Uterus (tissue), 3 donors: ENCODE measurements at regions not wholly inside any gene's neighbourhood (a gene's known extent, or its start where the extent isn't known, plus 50 kb on each side); places are given as distances from the start of the nearest gene placed in this dataset.

Source experiments
- DNase-seq, 2 donors: peaks; one replicate each; pipeline ENCODE4 v3.0.0-alpha.2; 2019 to 2020
- H3K27ac ChIP-seq, 2 donors: fragments of 200-600 bp; sonication (generic); 1 replicate in 1 of 2; 2 replicates in 1 of 2; pipeline ENCODE4 v1.5.1; 2016 to 2018
- H3K27me3 ChIP-seq, 2 donors: fragments of 200-600 bp; sonication (generic); one replicate each; pipeline ENCODE4 v1.5.1; 2018 to 2019; ENCODE audit warnings: control low read depth in 1 of 2
- H3K36me3 ChIP-seq, 2 donors: fragments of 200-600 bp; sonication (generic); one replicate each; pipeline ENCODE4 v1.5.1; 2019; ENCODE audit warnings: control low read depth in 1 of 2
- H3K4me1 ChIP-seq, 2 donors: fragments of 200-600 bp; sonication (generic); one replicate each; pipeline ENCODE4 v1.5.1; 2018 to 2019; ENCODE audit warnings: control low read depth in 1 of 2
- H3K4me3 ChIP-seq, 2 donors: fragments of 200-600 bp; sonication (generic); 1 replicate in 1 of 2; 2 replicates in 1 of 2; pipeline ENCODE4 v1.5.1; 2018 to 2019; ENCODE audit warnings: mild to moderate bottlenecking in 1 of 2
- H3K9me3 ChIP-seq, 2 donors: fragments of 200-600 bp; sonication (generic); one replicate each; pipeline ENCODE4 v1.5.1; 2019; ENCODE audit warnings: control low read depth in 1 of 2
- POLR2A ChIP-seq, 2 donors: fragments of 450-650 bp; IDR thresholded peaks; one replicate each; pipeline ENCODE4 v1.6.1; 2016; ENCODE audit warnings: antibody characterized with exemption in 2 of 2, mild to moderate bottlenecking in 1 of 2, moderate library complexity in 1 of 2
- intact Hi-C: fragments of 100-400 bp; cut with DNase I; formaldehyde crosslinking; loops from one replicate; pipeline ENCODE4 v1.15.1; 2023; ENCODE audit warnings: low total_unique reads
- TF ChIP-seq, protein P1 (sequence below), 4 experiments: fragments of 200-600 bp in 2 of 4; fragments of 450-650 bp in 2 of 4; sonication (generic) in 2 of 4; IDR thresholded peaks; one replicate each; pipeline ENCODE4 v1.5.1; 2016 to 2019; ENCODE audit warnings: antibody characterized with exemption in 4 of 4, mild to moderate bottlenecking in 2 of 4, moderate library complexity in 1 of 4
- donor health status: DM: yes; HTN: yes; CAD: no.

DNA sequence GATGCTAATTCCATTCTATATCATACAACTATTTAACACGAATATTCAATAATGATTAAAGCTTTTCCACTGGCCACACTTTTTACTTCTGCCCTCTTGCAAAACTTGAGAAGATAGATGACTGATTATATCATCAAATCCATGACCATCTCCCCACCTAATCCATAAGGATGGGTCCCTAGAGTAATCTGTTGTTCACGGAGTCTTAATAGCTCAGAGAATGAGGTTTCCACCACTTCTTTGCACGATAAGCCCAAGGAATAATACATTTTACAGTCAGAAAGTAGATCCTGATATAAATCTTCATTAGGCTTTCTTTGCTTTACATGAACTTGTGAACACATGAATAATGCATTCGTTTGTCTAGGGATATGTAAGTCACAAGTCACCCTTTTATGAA lies 527.2 kb downstream of the GALC start:
- intact Hi-C loops, result no loop called here
- H3K27ac ChIP-seq, result no peak overlapping the region
- no peaks in the 10 kb centered on the region for H3K9me3 ChIP-seq
- DNase-seq, result no peak
- H3K36me3 ChIP-seq, result no peaks in the 10 kb centered on the region
- TF ChIP-seq, protein P1, sequence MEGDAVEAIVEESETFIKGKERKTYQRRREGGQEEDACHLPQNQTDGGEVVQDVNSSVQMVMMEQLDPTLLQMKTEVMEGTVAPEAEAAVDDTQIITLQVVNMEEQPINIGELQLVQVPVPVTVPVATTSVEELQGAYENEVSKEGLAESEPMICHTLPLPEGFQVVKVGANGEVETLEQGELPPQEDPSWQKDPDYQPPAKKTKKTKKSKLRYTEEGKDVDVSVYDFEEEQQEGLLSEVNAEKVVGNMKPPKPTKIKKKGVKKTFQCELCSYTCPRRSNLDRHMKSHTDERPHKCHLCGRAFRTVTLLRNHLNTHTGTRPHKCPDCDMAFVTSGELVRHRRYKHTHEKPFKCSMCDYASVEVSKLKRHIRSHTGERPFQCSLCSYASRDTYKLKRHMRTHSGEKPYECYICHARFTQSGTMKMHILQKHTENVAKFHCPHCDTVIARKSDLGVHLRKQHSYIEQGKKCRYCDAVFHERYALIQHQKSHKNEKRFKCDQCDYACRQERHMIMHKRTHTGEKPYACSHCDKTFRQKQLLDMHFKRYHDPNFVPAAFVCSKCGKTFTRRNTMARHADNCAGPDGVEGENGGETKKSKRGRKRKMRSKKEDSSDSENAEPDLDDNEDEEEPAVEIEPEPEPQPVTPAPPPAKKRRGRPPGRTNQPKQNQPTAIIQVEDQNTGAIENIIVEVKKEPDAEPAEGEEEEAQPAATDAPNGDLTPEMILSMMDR (IDR thresholded peaks at IDR 0.05), result no peak
- TF ChIP-seq POLR2A (IDR thresholded peaks at IDR 0.05), result no peak
- H3K4me1 ChIP-seq, result no peaks in the 10 kb centered on the region
- H3K4me3 ChIP-seq, result no peak overlapping the region
- H3K27me3 ChIP-seq, result no peaks in the 10 kb centered on the region

DNA sequence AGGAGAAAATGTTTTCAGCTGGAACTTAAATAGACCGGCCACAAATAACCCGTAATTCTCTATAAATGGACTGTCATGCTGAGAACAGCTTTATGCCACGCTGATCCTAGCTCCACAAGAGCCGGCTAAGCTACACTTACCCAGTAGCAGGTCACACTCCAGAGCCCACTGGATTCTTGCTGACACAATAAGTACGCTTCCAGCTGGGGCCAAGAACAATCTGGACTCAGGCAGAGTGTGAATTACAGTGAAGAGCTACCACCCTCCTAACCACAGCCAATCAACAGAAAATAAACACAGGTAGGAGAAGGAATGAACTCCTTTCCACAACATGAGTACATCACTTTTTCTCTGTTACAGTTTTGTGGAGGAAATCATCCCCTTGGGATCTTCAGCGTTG lies 531.3 kb downstream of the GALC start:
- TF ChIP-seq, protein P1 (IDR thresholded peaks at IDR 0.05), result no peak
- no peak for TF ChIP-seq POLR2A (IDR thresholded peaks at IDR 0.05)
- Histone ChIP-seq H3K4me1 (no peaks in the 10 kb centered on the region), H3K27me3 (no peaks in the 10 kb centered on the region), H3K9me3 (no peaks in the 10 kb centered on the region), H3K4me3 (no peak overlapping the region), H3K27ac (no peak overlapping the region), H3K36me3 (no peaks in the 10 kb centered on the region)
- DNase-seq, result no peak
- intact Hi-C loops, result no loop called here

GRCh38 chr14:87457720-87458119 lies 535.3 kb downstream of the GALC start:
- no peaks in the 10 kb centered on the region for H3K9me3 ChIP-seq
- intact Hi-C loops, result no loop called here
- TF ChIP-seq, protein P1 (IDR thresholded peaks at IDR 0.05), result no peak
- no peak for TF ChIP-seq POLR2A (IDR thresholded peaks at IDR 0.05)
- no peak for DNase-seq
- H3K4me1 ChIP-seq, result no peaks in the 10 kb centered on the region
- H3K4me3 ChIP-seq, result peak overlapping the region; percentile 1 to 25
- peak overlapping the region in 1 of 2 donors; percentile 52 for H3K27ac ChIP-seq
- H3K27me3 ChIP-seq, result no peaks in the 10 kb centered on the region
- H3K36me3 ChIP-seq, result no peaks in the 10 kb centered on the region

DNA sequence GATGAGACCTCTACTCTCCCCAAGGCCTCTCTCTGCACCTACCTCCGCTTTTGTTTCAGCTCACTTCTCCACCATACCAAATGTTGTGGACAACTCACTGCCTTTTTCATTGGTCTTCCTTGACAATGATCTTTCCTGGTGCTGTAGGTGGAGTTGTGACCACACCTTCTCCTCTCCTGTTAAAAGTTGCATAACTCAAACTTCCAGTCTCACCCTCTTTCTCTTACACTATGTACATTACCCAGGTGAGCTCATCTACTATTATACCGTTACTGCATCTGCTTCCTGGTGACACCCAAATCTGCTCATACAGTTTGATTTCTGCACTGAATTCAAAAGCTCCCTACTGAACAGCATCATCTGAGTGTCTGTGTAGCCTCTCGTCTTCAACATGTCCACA lies 542.8 kb downstream of the GALC start:
- no peak overlapping the region for H3K27ac ChIP-seq
- no peak for DNase-seq
- H3K9me3 ChIP-seq, result no peaks in the 10 kb centered on the region
- no peak for TF ChIP-seq POLR2A (IDR thresholded peaks at IDR 0.05)
- TF ChIP-seq, protein P1 (IDR thresholded peaks at IDR 0.05), result no peak
- H3K4me1 ChIP-seq, result no peaks in the 10 kb centered on the region
- H3K36me3 ChIP-seq, result no peaks in the 10 kb centered on the region
- H3K4me3 ChIP-seq, result no peak overlapping the region
- intact Hi-C loops, result no loop called here
- H3K27me3 ChIP-seq, result no peaks in the 10 kb centered on the region

GRCh38 chr14:87449016-87449415 lies 544.0 kb downstream of the GALC start:
- DNase-seq, result no peak
- no peak overlapping the region for H3K27ac ChIP-seq
- no peaks in the 10 kb centered on the region for H3K27me3 ChIP-seq
- no peak overlapping the region for H3K4me3 ChIP-seq
- no peaks in the 10 kb centered on the region for H3K36me3 ChIP-seq
- intact Hi-C loops, result no loop called here
- TF ChIP-seq, protein P1 (IDR thresholded peaks at IDR 0.05), result no peak
- TF ChIP-seq POLR2A (IDR thresholded peaks at IDR 0.05), result no peak
- no peaks in the 10 kb centered on the region for H3K9me3 ChIP-seq
- no peaks in the 10 kb centered on the region for H3K4me1 ChIP-seq
